ENCODE measurements at regions not wholly inside any gene's neighbourhood (a gene's known extent, or its start where the extent isn't known, plus 50 kb on each side); places are given as distances from the start of the nearest gene placed in this dataset.

- TF ChIP-seq CTCF (conservative IDR thresholded peaks at IDR 0.05; ENCODE audit: low read depth, low read length) (no peak), EZH2 (IDR thresholded peaks at IDR 0.05; ENCODE audit: borderline replicate concordance, low read depth, low read length, poor library complexity, severe bottlenecking) (no peak)
These were observed 211.9 kb upstream of the LHX5 start for GRCh38 chr12:113683574-113683973.

All from A673 (cell line).